Neural progenitor cell (in vitro differentiated cells): ENCODE measurements at regions not wholly inside any gene's neighbourhood (a gene's known extent, or its start where the extent isn't known, plus 50 kb on each side); places are given as distances from the start of the nearest gene placed in this dataset.

Source experiments
- CTCF ChIP-seq: fragments of 200-600 bp; sonication (generic); IDR thresholded peaks from 2 replicates; pipeline ENCODE4 v1.5.1; 2017; ENCODE audit warnings: antibody characterized with exemption, mild to moderate bottlenecking
- EZH2 ChIP-seq: fragments of 200-600 bp; sonication (generic); IDR thresholded peaks from 2 replicates; pipeline ENCODE4 v1.6.1; 2017; ENCODE audit warnings: antibody characterized with exemption, mild to moderate bottlenecking, moderate library complexity

GRCh38 chr16:79367822-79368221, 232.7 kb downstream of the MAF start:
- TF ChIP-seq EZH2: no peak
- no peak for TF ChIP-seq CTCF
